Cardiac fibroblast (primary cell): ENCODE measurements at regions not wholly inside any gene's neighbourhood (a gene's known extent, or its start where the extent isn't known, plus 50 kb on each side); places are given as distances from the start of the nearest gene placed in this dataset.
A peak's percentile ranks its signal among the peaks of the same experiment; 100 is the strongest.

Source experiments
- DNase-seq, 2 donors: peaks; one replicate each; pipeline versions ENCODE4 v3.0.0 to v3.0.0-alpha.2; 2010; ENCODE audit warnings: low read depth in 2 of 2
- H3K4me3 ChIP-seq, 2 donors: replicated peaks in 1 of 2; 1 replicate in 1 of 2; 2 replicates in 1 of 2; pipeline ENCODE4 v1.5.1; 2011; ENCODE audit warnings: low read depth in 2 of 2, low read length in 2 of 2, mild to moderate bottlenecking in 2 of 2, moderate library complexity in 1 of 2
- CTCF ChIP-seq: IDR thresholded peaks from one replicate; pipeline ENCODE4 v1.5.1; 2011; ENCODE audit warnings: low read depth, mild to moderate bottlenecking, low read length, inconsistent platforms

GRCh38 chr9:1619915-1620710 lies 395.0 kb upstream of the SMARCA2 start:
- H3K4me3 ChIP-seq = no peak overlapping the region
- peak; percentile 1 to 6 for DNase-seq
- no peak for TF ChIP-seq CTCF

GRCh38 chr9:1637401-1637800 lies 377.7 kb upstream of the SMARCA2 start:
- TF ChIP-seq CTCF = no peak
- no peak overlapping the region for H3K4me3 ChIP-seq
- DNase-seq = no peak

- H3K4me3 ChIP-seq = no peak overlapping the region
- no peak for TF ChIP-seq CTCF
- DNase-seq = no peak
Measured at GRCh38 chr9:1639166-1639565, 376.0 kb upstream of the SMARCA2 start.

- DNase-seq = peak in 1 of 2 donors; percentile 18
- H3K4me3 ChIP-seq = no peak overlapping the region
- TF ChIP-seq CTCF = no peak
Measured at GRCh38 chr9:1647776-1648175, 367.4 kb upstream of the SMARCA2 start.

GRCh38 chr9:1653282-1653681 lies 361.9 kb upstream of the SMARCA2 start:
- no peak for TF ChIP-seq CTCF
- no peak for DNase-seq
- no peak overlapping the region for H3K4me3 ChIP-seq

- no peak for DNase-seq
- TF ChIP-seq CTCF = no peak
- no peak overlapping the region for H3K4me3 ChIP-seq
Measured at GRCh38 chr9:1658661-1659362, 356.3 kb upstream of the SMARCA2 start.

- DNase-seq = no peak
- H3K4me3 ChIP-seq = no peak overlapping the region
- TF ChIP-seq CTCF = no peak
Measured at GRCh38 chr9:1659363-1659690, 355.8 kb upstream of the SMARCA2 start.
